Small intestine (tissue), 7 donors: ENCODE measurements at regions not wholly inside any gene's neighbourhood (a gene's known extent, or its start where the extent isn't known, plus 50 kb on each side); places are given as distances from the start of the nearest gene placed in this dataset.

Experiments used
- DNase-seq, 2 donors: peaks; one replicate each; pipeline versions ENCODE4 v3.0.0 to v3.0.0-alpha.2; 2013
- FAIRE-seq: peaks from 2 replicates; lab custom pipeline; 2012; peaks lifted over from hg19 to GRCh38; lab: Jason Lieb, UNC
- H3K27ac ChIP-seq, 3 donors: one replicate each; pipeline ENCODE4 v1.5.1; 2013; ENCODE audit warnings: low read length in 2 of 3, mild to moderate bottlenecking in 2 of 3, control low read depth in 1 of 3, inconsistent platforms in 1 of 3, low read depth in 1 of 3, moderate library complexity in 1 of 3
- H3K27me3 ChIP-seq, 3 donors: one replicate each; pipeline ENCODE4 v1.6.1; 2013; ENCODE audit warnings: low read length in 3 of 3, inconsistent platforms in 1 of 3; ENCODE audit not compliant: control insufficient read depth in 3 of 3, insufficient read depth in 3 of 3
- H3K36me3 ChIP-seq, 3 donors: one replicate each; pipeline ENCODE4 v1.6.1; 2013; ENCODE audit warnings: low read length in 3 of 3, inconsistent platforms in 1 of 3, low read depth in 1 of 3, mild to moderate bottlenecking in 1 of 3, moderate library complexity in 1 of 3; ENCODE audit not compliant: control insufficient read depth in 3 of 3, insufficient read depth in 2 of 3
- H3K4me1 ChIP-seq, 3 donors: one replicate each; pipeline ENCODE4 v1.6.1; 2013; ENCODE audit warnings: low read length in 2 of 3, inconsistent platforms in 1 of 3, low read depth in 1 of 3, mild to moderate bottlenecking in 1 of 3, moderate library complexity in 1 of 3; ENCODE audit not compliant: control insufficient read depth in 3 of 3, insufficient read depth in 2 of 3
- H3K4me3 ChIP-seq, 3 donors: one replicate each; pipeline ENCODE4 v1.5.1; 2013; ENCODE audit warnings: low read length in 3 of 3, control low read depth in 1 of 3, inconsistent platforms in 1 of 3, low read depth in 1 of 3, mild to moderate bottlenecking in 1 of 3, moderate library complexity in 1 of 3
- H3K9me3 ChIP-seq, 2 donors: one replicate each; pipeline ENCODE4 v1.6.1; 2013; ENCODE audit warnings: low read depth in 1 of 2, low read length in 1 of 2; ENCODE audit not compliant: control insufficient read depth in 2 of 2, insufficient read depth in 1 of 2
- WGBS, 3 donors: extraction: QIAGEN DNeasy Blood & Tissue Kit; methylation state at CpG; one replicate each; pipeline ENCODE4 v1.1.7; 2013; 5-methylcytosine and 5-hydroxymethylcytosine counted together
- donor health status: healthy with polysubstance abuse.
- donor health status: control.
- donor health status: control.
- donor health status: Bipolar disorder and iron deficiency.
- donor health status: healthy.

DNA sequence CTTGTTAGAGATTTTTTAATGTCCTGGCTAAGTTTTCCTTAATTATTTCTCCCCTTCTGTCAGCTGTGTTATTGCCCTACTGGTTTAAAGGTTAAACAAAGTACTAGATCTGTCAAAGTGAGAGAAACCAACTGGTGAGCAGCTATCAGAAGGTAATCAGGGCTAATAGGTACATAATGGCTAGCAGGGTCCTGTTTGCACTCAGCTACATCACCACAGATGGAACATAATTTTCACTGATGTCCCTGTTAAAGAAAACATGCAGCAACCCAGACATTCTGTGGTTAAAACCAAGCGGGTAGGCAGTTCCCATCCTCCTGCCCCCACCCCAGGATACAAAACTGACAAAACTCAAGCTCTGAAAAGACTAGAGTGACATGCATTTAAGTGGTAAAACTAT, 473.9 kb downstream of the NR2F1-AS1 start:
- H3K27ac ChIP-seq: no peak overlapping the region
- H3K27me3 ChIP-seq: no peaks in the 10 kb centered on the region
- no peak overlapping the region for H3K4me3 ChIP-seq
- 16 to 37% (median 23%) methylated on average over 1 of the region's 1 CpG for WGBS, 3 donors
- no peaks in the 10 kb centered on the region for H3K4me1 ChIP-seq
- DNase-seq (no peak), FAIRE-seq (no peak)
- H3K36me3 ChIP-seq: no peaks in the 10 kb centered on the region
- H3K9me3 ChIP-seq: no peaks in the 10 kb centered on the region

DNA sequence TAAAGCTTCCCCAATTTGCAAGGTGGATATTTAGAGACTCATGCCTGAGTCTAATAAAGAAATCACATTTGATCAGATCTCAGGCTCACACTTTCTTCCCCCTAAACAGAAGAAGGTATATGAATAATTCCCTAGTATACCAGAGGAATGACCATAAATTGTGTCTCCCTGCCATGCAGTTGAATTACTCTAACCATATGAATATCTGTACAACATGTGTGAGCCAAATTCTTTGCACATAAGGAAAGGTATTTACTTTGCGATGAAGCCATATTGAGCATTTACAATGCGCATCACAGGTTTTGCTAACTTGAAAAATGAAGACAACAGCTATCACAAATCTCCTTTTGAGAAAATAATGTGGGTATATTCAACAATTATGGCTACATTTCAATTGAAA, 479.4 kb downstream of the NR2F1-AS1 start:
- no peaks in the 10 kb centered on the region for H3K36me3 ChIP-seq
- H3K9me3 ChIP-seq: no peaks in the 10 kb centered on the region
- 96 to 98% (median 96%) methylated on average over 2 of the region's 2 CpGs for WGBS, 3 donors
- H3K4me1 ChIP-seq: no peaks in the 10 kb centered on the region
- DNase-seq: no peak
- H3K27ac ChIP-seq: no peak overlapping the region
- no peak for FAIRE-seq
- H3K4me3 ChIP-seq: no peak overlapping the region
- H3K27me3 ChIP-seq: no peaks in the 10 kb centered on the region

GRCh38 chr5:93100976-93101375, 480.0 kb downstream of the NR2F1-AS1 start:
- no peak for FAIRE-seq

DNA sequence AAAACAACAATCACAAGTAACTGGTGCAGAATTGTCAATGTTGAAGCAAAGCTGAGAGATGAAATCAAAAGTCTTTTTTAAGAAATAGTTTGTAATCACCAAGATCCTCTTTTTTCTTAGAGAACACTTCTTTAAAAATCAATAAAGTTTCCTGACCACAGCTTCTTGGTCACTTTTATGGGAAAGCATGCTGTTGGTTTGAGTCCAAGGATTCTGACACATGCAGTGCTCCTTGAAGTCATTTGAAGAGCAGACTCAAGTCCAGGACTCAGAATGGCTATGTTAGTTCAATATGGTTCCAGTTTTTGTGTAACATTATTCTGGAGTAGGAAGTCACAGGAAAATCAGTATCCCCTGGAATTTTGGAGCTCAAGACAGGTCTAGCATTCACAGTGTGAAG, 480.6 kb downstream of the NR2F1-AS1 start:
- Histone ChIP-seq H3K4me1 (no peaks in the 10 kb centered on the region), H3K27me3 (no peaks in the 10 kb centered on the region), H3K9me3 (no peaks in the 10 kb centered on the region), H3K27ac (no peak overlapping the region), H3K4me3 (no peak overlapping the region), H3K36me3 (no peaks in the 10 kb centered on the region)
- no peak for DNase-seq
- no peak for FAIRE-seq

More at GRCh38 chr5:93100976-93101375, 480.0 kb downstream of the NR2F1-AS1 start:
- Histone ChIP-seq H3K4me1 (no peaks in the 10 kb centered on the region), H3K4me3 (no peak overlapping the region), H3K27ac (no peak overlapping the region), H3K27me3 (no peaks in the 10 kb centered on the region), H3K9me3 (no peaks in the 10 kb centered on the region), H3K36me3 (no peaks in the 10 kb centered on the region)
- DNase-seq: no peak

- Histone ChIP-seq H3K27me3 (no peaks in the 10 kb centered on the region), H3K27ac (no peak overlapping the region), H3K4me1 (no peaks in the 10 kb centered on the region), H3K9me3 (no peaks in the 10 kb centered on the region), H3K36me3 (no peaks in the 10 kb centered on the region), H3K4me3 (no peak overlapping the region)
- DNase-seq (no peak), FAIRE-seq (no peak)
- WGBS, 3 donors: 54 to 58% (median 56%) methylated on average over 4 of the region's 4 CpGs
Observed at GRCh38 chr5:93099902-93100347, 481.1 kb downstream of the NR2F1-AS1 start.

GRCh38 chr5:93096561-93096960, 484.5 kb downstream of the NR2F1-AS1 start:
- FAIRE-seq (no peak), DNase-seq (no peak)
- WGBS, 3 donors: 37 to 77% (median 38%) methylated on average over 1 of the region's 1 CpG
- Histone ChIP-seq H3K27me3 (no peaks in the 10 kb centered on the region), H3K4me1 (no peaks in the 10 kb centered on the region), H3K27ac (no peak overlapping the region), H3K36me3 (no peaks in the 10 kb centered on the region), H3K9me3 (no peaks in the 10 kb centered on the region), H3K4me3 (no peak overlapping the region)

- FAIRE-seq (no peak), DNase-seq (no peak)
- no peaks in the 10 kb centered on the region for H3K36me3 ChIP-seq
- 67 to 74% (median 69%) methylated on average over 2 of the region's 2 CpGs for WGBS, 3 donors
- H3K27ac ChIP-seq: no peak overlapping the region
- H3K4me1 ChIP-seq: no peaks in the 10 kb centered on the region
- no peaks in the 10 kb centered on the region for H3K9me3 ChIP-seq
- H3K4me3 ChIP-seq: no peak overlapping the region
- H3K27me3 ChIP-seq: no peaks in the 10 kb centered on the region
Observed at GRCh38 chr5:93092349-93093105, 488.5 kb downstream of the NR2F1-AS1 start.

DNA sequence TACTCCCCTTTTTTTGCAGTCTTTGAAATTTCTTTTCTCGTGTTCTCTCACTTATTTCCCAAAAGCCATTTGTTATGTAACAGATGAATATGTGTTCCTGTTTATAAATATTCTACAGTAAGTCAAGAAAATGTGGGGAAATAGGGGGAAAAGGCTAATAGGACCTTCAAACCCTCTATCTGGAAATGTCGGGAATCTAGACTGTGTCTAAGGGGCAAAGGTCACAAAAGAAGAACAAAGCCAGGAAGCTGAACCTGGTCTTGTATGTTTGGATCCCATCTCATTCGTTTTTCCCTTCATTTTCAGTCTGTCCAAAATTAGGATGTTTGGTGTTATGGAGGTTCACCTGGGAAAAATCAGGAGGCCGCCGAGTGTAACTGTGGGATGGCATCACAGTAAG, 490.3 kb downstream of the NR2F1-AS1 start:
- Histone ChIP-seq H3K4me3 (no peak overlapping the region), H3K4me1 (no peaks in the 10 kb centered on the region), H3K36me3 (no peaks in the 10 kb centered on the region), H3K27me3 (no peaks in the 10 kb centered on the region), H3K27ac (no peak overlapping the region), H3K9me3 (no peaks in the 10 kb centered on the region)
- DNase-seq (no peak), FAIRE-seq (no peak)
- 59 to 67% (median 60%) methylated on average over 5 of the region's 5 CpGs for WGBS, 3 donors
